ENCODE measurements at regions not wholly inside any gene's neighbourhood (a gene's known extent, or its start where the extent isn't known, plus 50 kb on each side); places are given as distances from the start of the nearest gene placed in this dataset.

GRCh38 chr6:95519228-95520037 is 57.9 kb upstream of the MANEA start:
- TF ChIP-seq CTCF (conservative IDR thresholded peaks at IDR 0.05 in 1 of 2, IDR thresholded peaks at IDR 0.05 in 1 of 2; ENCODE audit: low read depth in 1 of 2, low read length in 2 of 2) (no peak), EZH2 (IDR thresholded peaks at IDR 0.05; ENCODE audit: low read length, missing control alignments) (no peak)
